DMS153 treated with DMSO at 0.1 percent for 48 hours (cell line): ENCODE measurements at regions not wholly inside any gene's neighbourhood (a gene's known extent, or its start where the extent isn't known, plus 50 kb on each side); places are given as distances from the start of the nearest gene placed in this dataset.
"Not testable (repeated sequence)": the region's sequence is repeated elsewhere in the genome, so short reads cannot be mapped to it uniquely, and the experiment has no call there.

ENCODE experiments used
- DNase-seq: peaks from one replicate; lab custom pipeline; 2025; ENCODE audit not compliant: unreplicated experiment; lab: John Stamatoyannopoulos, UW

GRCh38 chr6:62819640-62820039 lies 391.6 kb upstream of the FKBP1C start:
- DNase-seq = no peak

- DNase-seq = peak; percentile 67
These were observed 402.5 kb upstream of the FKBP1C start for GRCh38 chr6:62808565-62809293.

GRCh38 chr6:62805431-62805830 lies 405.8 kb upstream of the FKBP1C start:
- DNase-seq = no peak

GRCh38 chr6:62803094-62803493 lies 408.2 kb upstream of the FKBP1C start:
- DNase-seq = no peak

- no peak for DNase-seq
These were observed 414.1 kb upstream of the FKBP1C start for GRCh38 chr6:62797190-62797589.

GRCh38 chr6:62775427-62776022 lies 435.7 kb upstream of the FKBP1C start:
- peak; percentile 28 for DNase-seq

- DNase-seq = not testable (repeated sequence)
These were observed 445.1 kb upstream of the FKBP1C start for GRCh38 chr6:62766174-62766573.

- DNase-seq = no peak
These were observed 446.4 kb upstream of the FKBP1C start for GRCh38 chr6:62764841-62765240.

- no peak for DNase-seq
These were observed 447.9 kb upstream of the FKBP1C start for GRCh38 chr6:62763125-62763912.

GRCh38 chr6:62746968-62747367 lies 460.9 kb upstream of the KHDRBS2 start:
- no peak for DNase-seq

GRCh38 chr6:62746161-62746560 lies 460.1 kb upstream of the KHDRBS2 start:
- DNase-seq = no peak

GRCh38 chr6:62740596-62740995 lies 454.6 kb upstream of the KHDRBS2 start:
- no peak for DNase-seq

GRCh38 chr6:62740171-62740570 lies 454.1 kb upstream of the KHDRBS2 start:
- DNase-seq = no peak

- no peak for DNase-seq
These were observed 451.8 kb upstream of the KHDRBS2 start for GRCh38 chr6:62737792-62738191.

- no peak for DNase-seq
These were observed 435.4 kb upstream of the KHDRBS2 start for GRCh38 chr6:62721408-62721807.

GRCh38 chr6:62716719-62717118 lies 430.7 kb upstream of the KHDRBS2 start:
- DNase-seq = no peak

- DNase-seq = no peak
These were observed 428.1 kb upstream of the KHDRBS2 start for GRCh38 chr6:62714112-62714511.

- DNase-seq = no peak
These were observed 425.7 kb upstream of the KHDRBS2 start for GRCh38 chr6:62711750-62712149.

GRCh38 chr6:62707914-62708313 lies 421.9 kb upstream of the KHDRBS2 start:
- no peak for DNase-seq

GRCh38 chr6:62707156-62707555 lies 421.1 kb upstream of the KHDRBS2 start:
- DNase-seq = no peak

- no peak for DNase-seq
These were observed 397.0 kb upstream of the KHDRBS2 start for GRCh38 chr6:62683063-62683462.

- DNase-seq = no peak
These were observed 395.1 kb upstream of the KHDRBS2 start for GRCh38 chr6:62681108-62681507.
